ENCODE measurements at regions not wholly inside any gene's neighbourhood (a gene's known extent, or its start where the extent isn't known, plus 50 kb on each side); places are given as distances from the start of the nearest gene placed in this dataset.

DNA sequence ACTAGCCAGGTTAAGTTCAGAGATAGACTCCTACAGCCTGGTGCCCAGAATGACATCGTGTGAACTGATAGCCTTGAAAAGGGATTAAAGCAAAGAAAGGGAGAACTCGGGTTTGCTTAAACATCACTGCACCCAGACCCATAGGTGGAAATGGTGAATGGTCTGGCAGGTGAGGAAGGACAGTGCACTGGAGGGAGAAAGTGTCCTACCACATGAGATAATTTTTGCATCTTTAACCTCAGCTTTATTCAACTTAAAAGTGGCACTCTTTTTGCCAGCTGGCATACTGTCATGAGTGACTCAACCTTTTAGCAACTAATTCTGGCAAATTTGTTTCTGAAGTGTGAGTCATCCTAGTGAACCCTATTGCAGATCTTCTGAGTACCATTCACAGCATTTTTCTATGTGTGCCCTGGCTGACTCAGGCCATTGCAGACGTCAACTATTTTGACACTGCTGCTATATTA lies 53.0 kb upstream of the DAPP1 start:
- TF ChIP-seq NFIC (IDR thresholded peaks at IDR 0.05) (peak; percentile 73), TCF12 (IDR thresholded peaks at IDR 0.05; ENCODE audit: low read depth) (0 out of 2 replicates have a peak, but pooled peaks have one; percentile 17)
- TF ChIP-seq, protein P1, sequence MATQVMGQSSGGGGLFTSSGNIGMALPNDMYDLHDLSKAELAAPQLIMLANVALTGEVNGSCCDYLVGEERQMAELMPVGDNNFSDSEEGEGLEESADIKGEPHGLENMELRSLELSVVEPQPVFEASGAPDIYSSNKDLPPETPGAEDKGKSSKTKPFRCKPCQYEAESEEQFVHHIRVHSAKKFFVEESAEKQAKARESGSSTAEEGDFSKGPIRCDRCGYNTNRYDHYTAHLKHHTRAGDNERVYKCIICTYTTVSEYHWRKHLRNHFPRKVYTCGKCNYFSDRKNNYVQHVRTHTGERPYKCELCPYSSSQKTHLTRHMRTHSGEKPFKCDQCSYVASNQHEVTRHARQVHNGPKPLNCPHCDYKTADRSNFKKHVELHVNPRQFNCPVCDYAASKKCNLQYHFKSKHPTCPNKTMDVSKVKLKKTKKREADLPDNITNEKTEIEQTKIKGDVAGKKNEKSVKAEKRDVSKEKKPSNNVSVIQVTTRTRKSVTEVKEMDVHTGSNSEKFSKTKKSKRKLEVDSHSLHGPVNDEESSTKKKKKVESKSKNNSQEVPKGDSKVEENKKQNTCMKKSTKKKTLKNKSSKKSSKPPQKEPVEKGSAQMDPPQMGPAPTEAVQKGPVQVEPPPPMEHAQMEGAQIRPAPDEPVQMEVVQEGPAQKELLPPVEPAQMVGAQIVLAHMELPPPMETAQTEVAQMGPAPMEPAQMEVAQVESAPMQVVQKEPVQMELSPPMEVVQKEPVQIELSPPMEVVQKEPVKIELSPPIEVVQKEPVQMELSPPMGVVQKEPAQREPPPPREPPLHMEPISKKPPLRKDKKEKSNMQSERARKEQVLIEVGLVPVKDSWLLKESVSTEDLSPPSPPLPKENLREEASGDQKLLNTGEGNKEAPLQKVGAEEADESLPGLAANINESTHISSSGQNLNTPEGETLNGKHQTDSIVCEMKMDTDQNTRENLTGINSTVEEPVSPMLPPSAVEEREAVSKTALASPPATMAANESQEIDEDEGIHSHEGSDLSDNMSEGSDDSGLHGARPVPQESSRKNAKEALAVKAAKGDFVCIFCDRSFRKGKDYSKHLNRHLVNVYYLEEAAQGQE (IDR thresholded peaks at IDR 0.05; ENCODE audit: low read depth) = no peak

DNA sequence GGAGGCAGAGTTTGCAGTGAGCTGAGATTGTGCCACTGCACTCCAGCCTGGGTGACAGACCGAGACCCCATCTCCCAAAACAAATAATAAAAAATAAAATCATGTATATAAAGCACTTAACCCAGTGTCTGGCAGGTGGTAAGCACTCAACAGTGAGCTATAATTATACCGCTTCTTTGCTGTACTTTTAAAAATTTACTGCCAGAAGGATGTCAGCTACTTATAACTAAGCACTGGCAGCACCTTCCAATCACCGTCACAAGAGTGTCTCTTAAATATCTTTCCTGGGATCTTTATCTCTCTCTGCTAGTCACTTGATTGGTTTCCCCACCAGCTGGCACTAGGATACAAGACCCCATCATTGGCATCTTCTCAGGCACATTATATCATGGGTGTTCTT lies 53.9 kb upstream of the DAPP1 start:
- TF ChIP-seq, protein P1 (IDR thresholded peaks at IDR 0.05; ENCODE audit: low read depth) = no peak
- TF ChIP-seq CEBPB (IDR thresholded peaks at IDR 0.05) = no peak
- no peak for TF ChIP-seq RAD21 (IDR thresholded peaks at IDR 0.05; ENCODE audit: low read depth)
- no peak for TF ChIP-seq TCF12 (IDR thresholded peaks at IDR 0.05; ENCODE audit: low read depth)
- TF ChIP-seq ZBTB7A (IDR thresholded peaks at IDR 0.05; ENCODE audit: low read depth) = no peak
- TF ChIP-seq NFIC (IDR thresholded peaks at IDR 0.05) = no peak
- TF ChIP-seq EP300 (IDR thresholded peaks at IDR 0.05; ENCODE audit: borderline replicate concordance) = no peak
- TF ChIP-seq, protein P2, sequence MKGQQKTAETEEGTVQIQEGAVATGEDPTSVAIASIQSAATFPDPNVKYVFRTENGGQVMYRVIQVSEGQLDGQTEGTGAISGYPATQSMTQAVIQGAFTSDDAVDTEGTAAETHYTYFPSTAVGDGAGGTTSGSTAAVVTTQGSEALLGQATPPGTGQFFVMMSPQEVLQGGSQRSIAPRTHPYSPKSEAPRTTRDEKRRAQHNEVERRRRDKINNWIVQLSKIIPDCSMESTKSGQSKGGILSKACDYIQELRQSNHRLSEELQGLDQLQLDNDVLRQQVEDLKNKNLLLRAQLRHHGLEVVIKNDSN (IDR thresholded peaks at IDR 0.05) = no peak
- no peak for TF ChIP-seq YY1 (IDR thresholded peaks at IDR 0.05; ENCODE audit: low read depth)
- no peak for TF ChIP-seq TAF1 (IDR thresholded peaks at IDR 0.05; ENCODE audit: low read depth)
- TF ChIP-seq TEAD4 (IDR thresholded peaks at IDR 0.05) = no peak
- TF ChIP-seq EGR1 (IDR thresholded peaks at IDR 0.05) = no peak
- TF ChIP-seq FOXM1 (IDR thresholded peaks at IDR 0.05; ENCODE audit: borderline replicate concordance, low read depth) = no peak
- no peak for TF ChIP-seq CREB1 (IDR thresholded peaks at IDR 0.05; ENCODE audit: low read depth)
- TF ChIP-seq, protein P3, sequence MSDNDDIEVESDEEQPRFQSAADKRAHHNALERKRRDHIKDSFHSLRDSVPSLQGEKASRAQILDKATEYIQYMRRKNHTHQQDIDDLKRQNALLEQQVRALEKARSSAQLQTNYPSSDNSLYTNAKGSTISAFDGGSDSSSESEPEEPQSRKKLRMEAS (IDR thresholded peaks at IDR 0.05) = no peak

DNA sequence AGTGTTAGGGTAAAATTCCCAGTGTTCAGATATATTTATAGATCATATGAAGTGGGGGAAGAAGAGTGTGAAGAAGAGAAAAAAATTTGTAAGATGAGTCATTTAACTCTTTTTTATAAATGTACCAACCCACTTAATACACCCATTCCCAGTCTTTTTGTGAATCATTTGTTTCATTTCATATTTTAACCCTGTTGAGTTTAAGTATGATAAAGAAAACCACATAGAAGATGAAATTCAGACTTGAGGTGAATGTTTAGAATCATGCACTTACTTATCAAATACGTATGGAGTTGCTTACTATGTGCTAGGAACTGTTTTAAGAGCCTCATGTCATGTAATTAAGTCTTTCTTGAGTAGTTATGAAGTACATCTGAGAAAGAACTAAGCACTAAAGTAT lies 56.6 kb upstream of the DAPP1 start:
- TF ChIP-seq EP300 (IDR thresholded peaks at IDR 0.05; ENCODE audit: borderline replicate concordance) = no peak
- TF ChIP-seq TAF1 (IDR thresholded peaks at IDR 0.05; ENCODE audit: low read depth) = no peak
- TF ChIP-seq FOXM1 (IDR thresholded peaks at IDR 0.05; ENCODE audit: borderline replicate concordance, low read depth) = no peak
- no peak for TF ChIP-seq CEBPB (IDR thresholded peaks at IDR 0.05)
- no peak for TF ChIP-seq TCF12 (IDR thresholded peaks at IDR 0.05; ENCODE audit: low read depth)
- TF ChIP-seq NFIC (IDR thresholded peaks at IDR 0.05) = no peak

DNA sequence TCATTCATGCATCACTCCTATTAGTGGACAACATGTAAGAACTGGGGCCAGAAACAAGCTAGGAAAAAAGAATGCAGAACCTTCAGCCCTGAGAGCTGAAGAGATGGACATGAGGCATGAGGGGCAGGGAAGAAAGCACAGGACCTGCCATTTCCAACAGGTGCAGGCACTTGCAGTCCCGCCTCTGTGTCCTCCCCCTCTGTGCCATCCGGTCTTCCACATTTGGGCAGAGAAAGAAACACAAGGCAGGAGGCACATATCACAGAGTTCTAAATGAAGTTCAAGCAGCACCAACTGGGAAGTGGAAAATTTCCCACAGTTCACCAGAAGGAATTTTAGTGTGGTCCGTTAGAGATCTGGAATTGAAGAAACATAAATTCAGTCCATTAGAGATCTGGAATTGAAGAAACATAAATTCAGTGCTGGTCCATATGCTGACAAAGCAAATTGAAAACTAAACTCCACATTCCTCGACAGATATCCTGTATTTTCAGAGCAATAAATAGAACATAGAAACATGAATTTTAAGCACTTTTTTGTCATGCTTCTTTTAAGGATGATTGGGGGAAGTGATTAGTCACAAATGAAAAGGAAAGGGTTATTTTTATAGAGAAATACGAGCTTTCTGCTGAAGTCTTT lies 57.2 kb upstream of the DAPP1 start:
- TF ChIP-seq, protein P2 (IDR thresholded peaks at IDR 0.05) = no peak
- TF ChIP-seq TCF12 (IDR thresholded peaks at IDR 0.05; ENCODE audit: low read depth) (no peak), EGR1 (IDR thresholded peaks at IDR 0.05) (no peak), CREB1 (IDR thresholded peaks at IDR 0.05; ENCODE audit: low read depth) (no peak), YY1 (IDR thresholded peaks at IDR 0.05; ENCODE audit: low read depth) (no peak), RAD21 (IDR thresholded peaks at IDR 0.05; ENCODE audit: low read depth) (no peak)
- TF ChIP-seq, protein P3 (IDR thresholded peaks at IDR 0.05) = no peak

DNA sequence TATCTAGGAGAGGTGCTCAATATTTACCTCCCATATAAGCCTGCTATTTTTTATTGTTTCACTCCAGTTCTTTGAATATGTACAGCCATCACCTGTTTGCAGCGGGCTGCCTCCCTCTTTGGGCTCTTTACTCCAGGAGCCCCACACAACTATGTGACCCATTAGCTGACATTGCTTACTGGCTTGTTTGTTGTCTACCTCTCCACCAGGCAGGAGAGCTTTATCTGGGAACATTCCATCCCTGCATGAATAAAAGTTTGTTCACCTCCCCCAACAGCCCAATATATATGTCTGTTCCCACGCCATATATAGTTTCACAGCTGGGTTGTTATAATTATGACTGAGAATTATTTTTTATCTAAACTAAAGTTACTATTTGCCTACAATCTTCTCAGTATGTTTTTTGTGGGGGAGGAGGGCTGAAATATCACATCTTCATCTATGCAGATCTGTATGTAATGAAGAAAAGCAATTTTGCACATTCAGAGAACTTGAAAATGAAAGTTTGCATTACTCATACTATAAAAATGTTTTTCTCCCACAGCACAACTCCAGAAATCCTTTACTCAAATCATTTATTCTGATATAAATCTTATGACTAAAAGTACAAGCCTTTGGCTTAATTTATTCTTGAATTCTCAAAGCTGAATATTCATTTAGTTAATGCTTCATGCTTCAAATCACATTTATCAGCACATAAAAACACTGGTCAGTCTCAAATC lies 61.2 kb upstream of the DAPP1 start:
- TF ChIP-seq ZBTB7A (IDR thresholded peaks at IDR 0.05; ENCODE audit: low read depth) = no peak
- TF ChIP-seq, protein P1 (IDR thresholded peaks at IDR 0.05; ENCODE audit: low read depth) = no peak
- TF ChIP-seq, protein P2 (IDR thresholded peaks at IDR 0.05) = no peak
- TF ChIP-seq EGR1 (IDR thresholded peaks at IDR 0.05) = no peak
- TF ChIP-seq, protein P3 (IDR thresholded peaks at IDR 0.05) = no peak
- TF ChIP-seq EP300 (IDR thresholded peaks at IDR 0.05; ENCODE audit: borderline replicate concordance) = no peak
- no peak for TF ChIP-seq TAF1 (IDR thresholded peaks at IDR 0.05; ENCODE audit: low read depth)
- TF ChIP-seq TCF12 (IDR thresholded peaks at IDR 0.05; ENCODE audit: low read depth) = no peak
- no peak for TF ChIP-seq YY1 (IDR thresholded peaks at IDR 0.05; ENCODE audit: low read depth)
- TF ChIP-seq TEAD4 (IDR thresholded peaks at IDR 0.05) = no peak
- no peak for TF ChIP-seq CREB1 (IDR thresholded peaks at IDR 0.05; ENCODE audit: low read depth)
- no peak for TF ChIP-seq CEBPB (IDR thresholded peaks at IDR 0.05)
- no peak for TF ChIP-seq NFIC (IDR thresholded peaks at IDR 0.05)
